ENCODE measurements at regions not wholly inside any gene's neighbourhood (a gene's known extent, or its start where the extent isn't known, plus 50 kb on each side); places are given as distances from the start of the nearest gene placed in this dataset.

DNA sequence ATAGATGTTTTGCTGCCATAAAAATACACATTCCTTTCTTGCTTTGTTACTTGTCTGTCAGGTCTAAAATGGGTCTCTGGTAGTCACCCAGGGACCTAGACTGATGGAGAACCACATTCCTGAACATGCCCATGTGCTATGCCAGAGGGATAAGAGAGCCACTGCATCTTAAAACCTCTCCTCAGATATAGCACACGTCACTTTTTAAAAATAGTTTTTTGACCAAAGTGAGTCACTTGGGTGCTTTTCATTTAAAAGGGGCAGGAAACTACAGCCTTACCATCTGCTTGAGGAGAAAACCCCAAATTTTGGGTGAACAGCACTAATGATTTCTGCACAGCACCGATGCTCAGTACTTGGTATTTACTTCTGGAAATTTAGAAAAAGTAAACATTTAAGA, 197.8 kb downstream of the OGFRL1 start:
- CTCF ChIA-PET (ENCODE audit: unreplicated experiment), result no interaction called here
- Histone ChIP-seq H3K4me1 (ENCODE audit: insufficient read depth, low read length, poor library complexity, severe bottlenecking) (peaks cover 20% of the 10 kb centered on the region), H3K27ac (ENCODE audit: low read depth, low read length, poor library complexity, severe bottlenecking) (no peak overlapping the region), H3K4me3 (ENCODE audit: low read depth, low read length, poor library complexity, severe bottlenecking) (no peak overlapping the region), H3K9me2 (ENCODE audit: insufficient read depth, low read length) (no peaks in the 10 kb centered on the region), H3K36me3 (ENCODE audit: insufficient read depth, low read length) (no peaks in the 10 kb centered on the region), H2AFZ (ENCODE audit: low read length) (no peak overlapping the region), H3K9me3 (ENCODE audit: low read length) (no peaks in the 10 kb centered on the region), H4K20me1 (ENCODE audit: insufficient read depth, low read length) (no peaks in the 10 kb centered on the region), H3K79me2 (ENCODE audit: insufficient read depth, low read depth, low read length) (no peaks in the 10 kb centered on the region), H3K4me2 (ENCODE audit: low read length) (no peak overlapping the region)
- TF ChIP-seq EZH2phosphoT487 (IDR thresholded peaks at IDR 0.05; ENCODE audit: borderline replicate concordance, low read depth, low read length), result no peak
- TF ChIP-seq, protein P1, sequence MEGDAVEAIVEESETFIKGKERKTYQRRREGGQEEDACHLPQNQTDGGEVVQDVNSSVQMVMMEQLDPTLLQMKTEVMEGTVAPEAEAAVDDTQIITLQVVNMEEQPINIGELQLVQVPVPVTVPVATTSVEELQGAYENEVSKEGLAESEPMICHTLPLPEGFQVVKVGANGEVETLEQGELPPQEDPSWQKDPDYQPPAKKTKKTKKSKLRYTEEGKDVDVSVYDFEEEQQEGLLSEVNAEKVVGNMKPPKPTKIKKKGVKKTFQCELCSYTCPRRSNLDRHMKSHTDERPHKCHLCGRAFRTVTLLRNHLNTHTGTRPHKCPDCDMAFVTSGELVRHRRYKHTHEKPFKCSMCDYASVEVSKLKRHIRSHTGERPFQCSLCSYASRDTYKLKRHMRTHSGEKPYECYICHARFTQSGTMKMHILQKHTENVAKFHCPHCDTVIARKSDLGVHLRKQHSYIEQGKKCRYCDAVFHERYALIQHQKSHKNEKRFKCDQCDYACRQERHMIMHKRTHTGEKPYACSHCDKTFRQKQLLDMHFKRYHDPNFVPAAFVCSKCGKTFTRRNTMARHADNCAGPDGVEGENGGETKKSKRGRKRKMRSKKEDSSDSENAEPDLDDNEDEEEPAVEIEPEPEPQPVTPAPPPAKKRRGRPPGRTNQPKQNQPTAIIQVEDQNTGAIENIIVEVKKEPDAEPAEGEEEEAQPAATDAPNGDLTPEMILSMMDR (conservative IDR thresholded peaks at IDR 0.05; ENCODE audit: low read length), result no peak
- POLR2A ChIA-PET, result no interaction called here
- intact Hi-C loops (cut with micrococcal nuclease; ENCODE audit: unreplicated experiment), result no loop called here
- no peak for DNase-seq (ENCODE audit: low spot score)
- no TSS peak for BruUV-seq (replicated peaks)

DNA sequence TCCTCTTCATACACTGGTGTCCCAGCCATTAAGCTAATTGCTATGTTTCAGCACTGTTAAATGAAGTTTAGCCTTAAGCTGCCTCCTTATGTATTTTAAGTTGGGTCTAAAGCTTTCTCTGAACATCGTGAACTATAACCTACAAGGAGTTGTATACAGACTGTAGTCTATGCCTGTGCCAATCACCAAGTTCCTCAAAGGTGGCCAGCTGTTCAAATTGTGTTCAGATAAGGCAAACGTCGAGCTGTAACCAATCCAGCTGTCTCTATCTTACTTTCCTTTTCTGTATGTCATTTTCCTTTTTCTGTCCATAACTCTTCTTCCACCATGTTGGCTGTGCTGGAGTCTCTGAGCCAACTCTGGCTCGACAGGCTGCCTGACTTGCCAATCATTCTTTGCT, 199.6 kb downstream of the OGFRL1 start:
- H3K4me2 ChIP-seq (ENCODE audit: low read length), result no peak overlapping the region
- peak overlapping the region; percentile 55; the same call in 1 of the 2 replicates for H2AFZ ChIP-seq (ENCODE audit: low read length)
- intact Hi-C loops (cut with micrococcal nuclease; ENCODE audit: unreplicated experiment), result no loop called here
- no peaks in the 10 kb centered on the region for H3K79me2 ChIP-seq (ENCODE audit: insufficient read depth, low read depth, low read length)
- TF ChIP-seq, protein P1 (conservative IDR thresholded peaks at IDR 0.05; ENCODE audit: low read length), result no peak
- H3K4me3 ChIP-seq (ENCODE audit: low read depth, low read length, poor library complexity, severe bottlenecking), result no peak overlapping the region
- no peak overlapping the region for H3K27ac ChIP-seq (ENCODE audit: low read depth, low read length, poor library complexity, severe bottlenecking)
- no peaks in the 10 kb centered on the region for H4K20me1 ChIP-seq (ENCODE audit: insufficient read depth, low read length)
- no peaks in the 10 kb centered on the region for H3K36me3 ChIP-seq (ENCODE audit: insufficient read depth, low read length)
- H3K9me3 ChIP-seq (ENCODE audit: low read length), result no peaks in the 10 kb centered on the region
- H3K9me2 ChIP-seq (ENCODE audit: insufficient read depth, low read length), result no peaks in the 10 kb centered on the region
- DNase-seq (ENCODE audit: low spot score), result no peak
- no TSS peak for BruUV-seq (replicated peaks)
- ChIA-PET CTCF (ENCODE audit: unreplicated experiment) (no interaction called here), POLR2A (interaction anchor here (0.6 kb wide), 1 partner anchor 21 kb away, joined by 3 read pairs; no protein-coding TSS in a partner anchor)
- peaks cover 20% of the 10 kb centered on the region for H3K4me1 ChIP-seq (ENCODE audit: insufficient read depth, low read length, poor library complexity, severe bottlenecking)

DNA sequence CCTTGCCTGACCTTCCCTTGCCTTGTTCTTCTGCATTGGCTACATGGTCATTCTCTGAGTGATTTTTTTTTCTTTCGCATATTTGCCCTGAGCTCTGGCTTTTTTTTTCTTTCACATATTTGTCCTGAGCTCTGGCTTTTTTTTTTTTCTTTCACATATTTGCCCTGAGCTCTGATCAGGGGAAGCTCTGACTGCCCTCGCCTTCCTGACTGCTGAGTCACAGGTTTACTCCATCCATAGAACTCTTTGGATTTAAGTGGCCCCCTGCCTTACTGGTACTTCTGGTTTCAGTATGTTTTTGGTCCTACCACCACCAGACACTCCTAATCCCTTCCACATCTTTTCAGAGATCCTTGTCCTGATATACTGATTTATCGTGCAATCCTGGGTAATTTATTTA, 201.1 kb downstream of the OGFRL1 start:
- H3K4me2 ChIP-seq (ENCODE audit: low read length), result no peak overlapping the region
- H3K9me3 ChIP-seq (ENCODE audit: low read length), result no peaks in the 10 kb centered on the region
- BruUV-seq (replicated peaks), result no TSS peak
- H3K4me1 ChIP-seq (ENCODE audit: insufficient read depth, low read length, poor library complexity, severe bottlenecking), result peaks cover 10% of the 10 kb centered on the region
- ChIA-PET POLR2A (interaction anchor here (0.6 kb wide), 1 partner anchor 1711 kb away, joined by 4 read pairs; no protein-coding TSS in a partner anchor), CTCF (ENCODE audit: unreplicated experiment) (no interaction called here)
- TF ChIP-seq, protein P1 (conservative IDR thresholded peaks at IDR 0.05; ENCODE audit: low read length), result no peak
- no peak for TF ChIP-seq EZH2phosphoT487 (IDR thresholded peaks at IDR 0.05; ENCODE audit: borderline replicate concordance, low read depth, low read length)
- H3K36me3 ChIP-seq (ENCODE audit: insufficient read depth, low read length), result no peaks in the 10 kb centered on the region
- H3K27ac ChIP-seq (ENCODE audit: low read depth, low read length, poor library complexity, severe bottlenecking), result no peak overlapping the region
- H3K9me2 ChIP-seq (ENCODE audit: insufficient read depth, low read length), result no peaks in the 10 kb centered on the region
- intact Hi-C loops (cut with micrococcal nuclease; ENCODE audit: unreplicated experiment), result no loop called here
- DNase-seq (ENCODE audit: low spot score), result no peak
- H2AFZ ChIP-seq (ENCODE audit: low read length), result no peak overlapping the region
- no peaks in the 10 kb centered on the region for H4K20me1 ChIP-seq (ENCODE audit: insufficient read depth, low read length)
- H3K4me3 ChIP-seq (ENCODE audit: low read depth, low read length, poor library complexity, severe bottlenecking), result no peak overlapping the region
- no peaks in the 10 kb centered on the region for H3K79me2 ChIP-seq (ENCODE audit: insufficient read depth, low read depth, low read length)
